NB4 (cell line): ENCODE measurements at regions not wholly inside any gene's neighbourhood (a gene's known extent, or its start where the extent isn't known, plus 50 kb on each side); places are given as distances from the start of the nearest gene placed in this dataset.

Source experiments
- CTCF ChIP-seq: IDR thresholded peaks from one replicate; pipeline ENCODE4 v1.5.1; 2012; ENCODE audit warnings: low read depth, low read length
- MAX ChIP-seq: IDR thresholded peaks from 2 replicates; pipeline ENCODE4 v1.6.1; 2011; ENCODE audit warnings: low read depth, low read length
- POLR2A ChIP-seq: IDR thresholded peaks from 2 replicates; pipeline ENCODE4 v1.6.1; 2011; ENCODE audit warnings: mild to moderate bottlenecking; ENCODE audit not compliant: insufficient read length; ENCODE audit errors: extremely low read depth

GRCh38 chr6:87971605-87972262 is 75.9 kb upstream of the SPACA1 start:
- TF ChIP-seq POLR2A (no peak), CTCF (no peak), MAX (no peak)
